Sigmoid colon (tissue), 4 donors: ENCODE measurements at regions not wholly inside any gene's neighbourhood (a gene's known extent, or its start where the extent isn't known, plus 50 kb on each side); places are given as distances from the start of the nearest gene placed in this dataset.

ENCODE experiments used
- CTCF ChIP-seq, 4 experiments: fragments of 450-650 bp in 3 of 4; fragments of 200-600 bp in 1 of 4; IDR thresholded peaks; one replicate each; pipeline ENCODE4 v1.5.1; 2016 to 2019; ENCODE audit warnings: antibody characterized with exemption in 4 of 4, mild to moderate bottlenecking in 3 of 4, moderate library complexity in 2 of 4
- EP300 ChIP-seq, 4 donors: sonication (generic); formaldehyde crosslinking; IDR thresholded peaks; one replicate each; pipeline ENCODE4 v1.6.1; 2017; ENCODE audit warnings: antibody characterized with exemption in 4 of 4

GRCh38 chr18:44386401-44386800, 294.3 kb upstream of the SETBP1 start:
- TF ChIP-seq CTCF (IDR thresholded peaks at IDR 0.05) (no peak), EP300 (IDR thresholded peaks at IDR 0.05) (no peak)
